SK-N-SH (cell line): ENCODE measurements at regions not wholly inside any gene's neighbourhood (a gene's known extent, or its start where the extent isn't known, plus 50 kb on each side); places are given as distances from the start of the nearest gene placed in this dataset.

Experiments used
- CTCF ChIA-PET: fragments of 300-600, 350-600 bp; formaldehyde crosslinking; extraction: SDS; loops from one replicate; lab custom pipeline; 2021; lab: Yijun Ruan, JAX
- POLR2A ChIA-PET: fragments of 350-600 bp; sonication (Branson Sonifier 250); formaldehyde crosslinking; extraction: SDS; loops from one replicate; lab custom pipeline; 2020; ENCODE audit warnings: antibody characterized with exemption, inconsistent platforms; lab: Yijun Ruan, JAX
- DNase-seq: peaks from one replicate; pipeline ENCODE4 v3.0.0; 2012
- H2AFZ ChIP-seq: fragments of 200-600 bp; sonication (generic); 2 replicates; pipeline ENCODE4 v1.8.1; 2016; ENCODE audit warnings: antibody characterized with exemption, mild to moderate bottlenecking, low read depth
- H3F3A ChIP-seq: fragments of 200-600 bp; sonication (generic); replicated peaks from 2 replicates; pipeline ENCODE3; 2016; ENCODE audit warnings: antibody characterized with exemption, mild to moderate bottlenecking; ENCODE audit not compliant: insufficient read depth
- H3K27ac ChIP-seq, 2 experiments: fragments of 200-500 bp in 1 of 2; fragments of 200-600 bp in 1 of 2; sonication (Bioruptor generic) in 1 of 2; sonication (generic), shearing (Covaris generic) in 1 of 2; 2 replicates each; pipeline versions ENCODE4 v1.5.1 to v1.6.1; 2014 to 2016; ENCODE audit warnings: low read depth in 2 of 2, inconsistent platforms in 1 of 2, low read length in 1 of 2, mild to moderate bottlenecking in 1 of 2, mixed read lengths in 1 of 2
- H3K27me3 ChIP-seq: fragments of 200-600 bp; sonication (generic), shearing (Covaris generic); 2 replicates; pipeline ENCODE4 v1.6.1; 2016; ENCODE audit warnings: mixed run types; ENCODE audit not compliant: insufficient read depth
- H3K36me3 ChIP-seq, 2 experiments: fragments of 200-500 bp in 1 of 2; fragments of 200-600 bp in 1 of 2; sonication (Bioruptor generic) in 1 of 2; sonication (generic) in 1 of 2; replicated peaks in 1 of 2; 2 replicates each; pipeline versions ENCODE3 to v1.5.1; 2014 to 2016; ENCODE audit warnings: low read length in 1 of 2, mild to moderate bottlenecking in 1 of 2; ENCODE audit not compliant: insufficient read depth in 2 of 2, control insufficient read depth in 1 of 2
- H3K4me1 ChIP-seq, 2 experiments: fragments of 200-500 bp in 1 of 2; fragments of 200-600 bp in 1 of 2; sonication (Bioruptor generic) in 1 of 2; sonication (generic), shearing (Covaris generic) in 1 of 2; 2 replicates each; pipeline versions ENCODE4 v1.5.1 to v1.6.1; 2014 to 2016; ENCODE audit warnings: low read depth in 1 of 2, low read length in 1 of 2, mixed run types in 1 of 2; ENCODE audit not compliant: insufficient read depth in 2 of 2, control insufficient read depth in 1 of 2
- H3K4me2 ChIP-seq: fragments of 200-600 bp; sonication (generic), shearing (Covaris generic); 2 replicates; pipeline ENCODE4 v1.6.1; 2017; ENCODE audit warnings: mixed run types
- H3K4me3 ChIP-seq, 2 experiments: fragments of 200-500 bp in 1 of 2; fragments of 200-600 bp in 1 of 2; sonication (Bioruptor generic) in 1 of 2; sonication (generic), shearing (Covaris generic) in 1 of 2; 2 replicates each; pipeline versions ENCODE4 v1.5.1 to v1.8.1; 2014 to 2016; ENCODE audit warnings: low read depth in 2 of 2, inconsistent platforms in 1 of 2, low read length in 1 of 2, mild to moderate bottlenecking in 1 of 2, mixed read lengths in 1 of 2, moderate library complexity in 1 of 2
- H3K79me2 ChIP-seq: fragments of 200-600 bp; sonication (generic); 2 replicates; pipeline ENCODE4 v1.8.1; 2017; ENCODE audit warnings: mild to moderate bottlenecking; ENCODE audit not compliant: insufficient read depth
- H3K9ac ChIP-seq: fragments of 200-600 bp; sonication (generic); 2 replicates; pipeline ENCODE4 v1.6.1; 2017; ENCODE audit warnings: mixed run types
- H3K9me2 ChIP-seq: fragments of 200-600 bp; sonication (generic); 2 replicates; pipeline ENCODE4 v1.6.1; 2017; ENCODE audit warnings: mixed run types
- H3K9me3 ChIP-seq: fragments of 200-600 bp; sonication (generic); 2 replicates; pipeline ENCODE4 v1.6.1; 2017; ENCODE audit warnings: mixed run types, mild to moderate bottlenecking, moderate library complexity
- H4K20me1 ChIP-seq: fragments of 200-600 bp; sonication (generic); 2 replicates; pipeline ENCODE4 v1.6.1; 2017; ENCODE audit warnings: mild to moderate bottlenecking, mixed run types; ENCODE audit not compliant: insufficient read depth
- CHD2 ChIP-seq: fragments of 150-350 bp; IDR thresholded peaks from 2 replicates; pipeline ENCODE4 v1.6.1; 2018; ENCODE audit warnings: low read length; ENCODE audit not compliant: partially characterized antibody
- EP300 ChIP-seq, 2 experiments: IDR thresholded peaks; 2 replicates each; pipeline versions ENCODE4 v1.4.0 to v1.6.1; 2012; ENCODE audit warnings: borderline replicate concordance in 1 of 2, low read depth in 1 of 2, low read length in 1 of 2
- EZH2phosphoT487 ChIP-seq: fragments of 200-600 bp; sonication (generic); IDR thresholded peaks from 2 replicates; pipeline ENCODE4 v1.6.1; 2017; ENCODE audit warnings: low read depth, mixed run types, mild to moderate bottlenecking, antibody characterized with exemption, moderate library complexity, borderline replicate concordance
- FOSL2 ChIP-seq: IDR thresholded peaks from 2 replicates; pipeline ENCODE4 v1.4.0; 2012; ENCODE audit warnings: low read depth, mild to moderate bottlenecking, moderate library complexity, borderline replicate concordance
- FOXJ3 ChIP-seq: sonication (generic); formaldehyde crosslinking; IDR thresholded peaks from 2 replicates; pipeline ENCODE4 v1.5.1; 2020; ENCODE audit warnings: mild to moderate bottlenecking, missing genetic modification reagents
- FOXM1 ChIP-seq: IDR thresholded peaks from 2 replicates; pipeline ENCODE4 v1.4.0; 2012; ENCODE audit warnings: low read depth, mild to moderate bottlenecking
- GABPA ChIP-seq: IDR thresholded peaks from 2 replicates; pipeline ENCODE4 v1.4.0; 2012; ENCODE audit warnings: low read depth, mild to moderate bottlenecking
- GATA2 ChIP-seq: sonication (generic); formaldehyde crosslinking; IDR thresholded peaks from 2 replicates; pipeline ENCODE4 v1.5.0; 2020; ENCODE audit warnings: mild to moderate bottlenecking, missing genetic modification reagents
- MAX ChIP-seq: IDR thresholded peaks from 2 replicates; pipeline ENCODE4 v1.4.0; 2012; ENCODE audit warnings: low read depth
- MEF2A ChIP-seq: IDR thresholded peaks from 2 replicates; pipeline ENCODE4 v1.4.0; 2012; ENCODE audit warnings: low read depth, borderline replicate concordance
- NFIC ChIP-seq: IDR thresholded peaks from 2 replicates; pipeline ENCODE4 v1.4.0; 2012; ENCODE audit warnings: borderline replicate concordance
- PBX3 ChIP-seq: IDR thresholded peaks from 2 replicates; pipeline ENCODE4; 2012
- RAD21 ChIP-seq: IDR thresholded peaks from 2 replicates; pipeline ENCODE4 v1.6.1; 2012; ENCODE audit warnings: mild to moderate bottlenecking, low read length
- RCOR1 ChIP-seq: fragments of 150-350 bp; IDR thresholded peaks from 2 replicates; pipeline ENCODE4 v1.6.1; 2017; ENCODE audit warnings: antibody characterized with exemption, low read length
- RFX5 ChIP-seq: IDR thresholded peaks from 2 replicates; pipeline ENCODE4 v1.6.1; 2012; ENCODE audit warnings: mild to moderate bottlenecking, improper control_type of control experiment, low read length
- TCF12 ChIP-seq: IDR thresholded peaks from 2 replicates; pipeline ENCODE4 v1.4.0; 2012
- TEAD4 ChIP-seq: IDR thresholded peaks from 2 replicates; pipeline ENCODE4 v1.4.0; 2012; ENCODE audit warnings: mild to moderate bottlenecking, borderline replicate concordance; ENCODE audit not compliant: insufficient read depth
- YY1 ChIP-seq: IDR thresholded peaks from 2 replicates; pipeline ENCODE4 v1.4.0; 2012; ENCODE audit warnings: low read depth, mild to moderate bottlenecking
- WGBS: methylation state at CpG from one replicate; pipeline ENCODE4 v1.1.6; 2017; ENCODE audit warnings: low lambda C conversion rate; 5-methylcytosine and 5-hydroxymethylcytosine counted together

- CTCF ChIA-PET: no interaction called here
- Histone ChIP-seq H3K4me2 (no peak overlapping the region), H3K27me3 (no peaks in the 10 kb centered on the region), H4K20me1 (no peaks in the 10 kb centered on the region), H3K79me2 (no peaks in the 10 kb centered on the region), H2AFZ (no peak overlapping the region), H3K9ac (no peak overlapping the region), H3K9me2 (no peaks in the 10 kb centered on the region), H3K4me1 (no peaks in the 10 kb centered on the region), H3K4me3 (no peak overlapping the region), H3K9me3 (no peaks in the 10 kb centered on the region), H3K36me3 (no peaks in the 10 kb centered on the region), H3K27ac (no peak overlapping the region), H3F3A (no peaks in the 10 kb centered on the region)
- POLR2A ChIA-PET: no interaction called here
- 67% methylated on average over 5 of the region's 5 CpGs for WGBS
- TF ChIP-seq PBX3 (no peak), GABPA (no peak), EP300 (IDR thresholded peaks at IDR 0.05; ENCODE audit: borderline replicate concordance in 1 of 2, low read depth in 1 of 2, low read length in 1 of 2) (no peak), MAX (no peak), FOXJ3 (CRISPR knock-in tag) (no peak), FOSL2 (no peak), RFX5 (no peak), YY1 (no peak), FOXM1 (no peak), EZH2phosphoT487 (no peak), RCOR1 (no peak), RAD21 (no peak), NFIC (no peak), MEF2A (no peak)
- DNase-seq: no peak
These were observed 107.0 kb downstream of the SHOX2 start for GRCh38 chr3:157999246-157999645.

GRCh38 chr3:157982359-157982758 is 123.9 kb downstream of the SHOX2 start:
- no peak overlapping the region for H3K9ac ChIP-seq
- H3K9me2 ChIP-seq: no peaks in the 10 kb centered on the region
- H3K27me3 ChIP-seq: no peaks in the 10 kb centered on the region
- H3K9me3 ChIP-seq: no peaks in the 10 kb centered on the region
- H3K36me3 ChIP-seq: no peaks in the 10 kb centered on the region
- DNase-seq: no peak
- H3K4me2 ChIP-seq: no peak overlapping the region
- H3K4me3 ChIP-seq: no peak overlapping the region
- H3K79me2 ChIP-seq: no peaks in the 10 kb centered on the region
- no peak overlapping the region for H2AFZ ChIP-seq
- CTCF ChIA-PET: no interaction called here
- H3K4me1 ChIP-seq: no peaks in the 10 kb centered on the region
- H3K27ac ChIP-seq: no peak overlapping the region
- 5% methylated on average over 1 of the region's 1 CpG for WGBS
- H3F3A ChIP-seq: no peaks in the 10 kb centered on the region
- POLR2A ChIA-PET: no interaction called here
- TF ChIP-seq TEAD4 (peak; percentile 49; the same call in 1 of the 2 replicates), CHD2 (no peak), MEF2A (peak; percentile 60; the same call in 1 of the 2 replicates), EP300 (IDR thresholded peaks at IDR 0.05; ENCODE audit: borderline replicate concordance in 1 of 2, low read depth in 1 of 2, low read length in 1 of 2) (peak in 1 of 2 experiments; percentile 58; a peak in 2 of 4 replicates), GATA2 (no peak), TCF12 (peak; percentile 41), PBX3 (peak; percentile 21; the same call in 1 of the 2 replicates), NFIC (peak; percentile 54; the same call in 1 of the 2 replicates)
- no peaks in the 10 kb centered on the region for H4K20me1 ChIP-seq
